ENCODE measurements at regions not wholly inside any gene's neighbourhood (a gene's known extent, or its start where the extent isn't known, plus 50 kb on each side); places are given as distances from the start of the nearest gene placed in this dataset.
"Not testable (repeated sequence)": the region's sequence is repeated elsewhere in the genome, so short reads cannot be mapped to it uniquely, and the experiment has no call there.

DNA sequence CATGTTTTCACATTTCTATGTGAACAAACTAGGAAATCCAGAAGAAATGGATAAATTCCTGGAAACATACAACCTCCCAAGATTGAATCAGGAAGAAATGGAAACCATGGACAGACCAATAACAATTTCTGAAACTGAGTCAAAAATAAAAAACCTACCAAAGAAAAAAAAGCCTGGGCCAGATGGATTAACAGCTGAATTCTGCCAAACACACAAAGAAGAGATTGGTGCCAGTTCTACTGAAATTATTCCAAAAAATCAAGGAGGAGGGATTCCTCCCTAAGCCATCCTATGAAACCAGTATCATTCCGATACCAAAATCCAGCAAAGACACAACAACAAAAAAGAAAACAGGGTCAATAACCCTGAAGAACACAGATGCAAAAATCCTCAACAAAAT lies 166.9 kb upstream of the FBXL7 start:
- DNase-seq = no peak

DNA sequence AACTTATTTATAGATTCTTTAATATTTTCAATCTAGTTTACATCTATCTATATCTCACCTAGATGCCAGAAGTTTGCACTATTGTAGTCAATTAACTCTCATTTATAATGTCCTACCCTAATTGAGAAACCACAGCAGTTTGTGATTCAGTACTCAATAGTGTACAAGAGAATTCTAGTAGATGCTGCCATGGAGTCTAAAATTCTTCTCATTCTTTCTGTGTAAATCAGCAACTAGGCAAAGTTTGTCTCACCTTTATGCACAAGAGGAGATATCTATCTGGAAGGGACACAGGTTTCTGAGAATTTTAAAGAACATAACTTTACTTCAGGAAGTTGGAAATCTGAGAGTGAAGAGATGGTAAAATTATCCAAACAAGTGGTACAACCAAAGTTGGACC lies 173.0 kb upstream of the FBXL7 start:
- no peak for DNase-seq

DNA sequence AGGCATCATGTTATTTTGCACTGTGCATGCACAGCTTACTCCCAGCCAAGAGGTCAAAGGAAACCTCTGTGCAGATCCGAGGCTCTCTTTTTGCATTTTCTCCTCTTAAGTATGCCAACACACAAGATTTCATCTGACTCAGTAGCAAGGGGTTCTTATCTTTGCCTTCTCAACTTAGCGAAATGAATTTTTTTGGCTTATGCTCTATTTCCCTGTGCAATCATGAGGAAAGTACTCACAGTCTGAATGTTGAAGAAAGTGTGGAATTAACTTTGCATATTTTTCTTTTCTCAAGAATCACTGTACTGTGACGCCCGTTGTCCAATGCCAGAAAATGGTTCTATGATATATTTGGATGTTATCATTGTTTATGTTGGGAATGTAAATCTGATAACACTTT lies 173.5 kb upstream of the FBXL7 start:
- DNase-seq = no peak

DNA sequence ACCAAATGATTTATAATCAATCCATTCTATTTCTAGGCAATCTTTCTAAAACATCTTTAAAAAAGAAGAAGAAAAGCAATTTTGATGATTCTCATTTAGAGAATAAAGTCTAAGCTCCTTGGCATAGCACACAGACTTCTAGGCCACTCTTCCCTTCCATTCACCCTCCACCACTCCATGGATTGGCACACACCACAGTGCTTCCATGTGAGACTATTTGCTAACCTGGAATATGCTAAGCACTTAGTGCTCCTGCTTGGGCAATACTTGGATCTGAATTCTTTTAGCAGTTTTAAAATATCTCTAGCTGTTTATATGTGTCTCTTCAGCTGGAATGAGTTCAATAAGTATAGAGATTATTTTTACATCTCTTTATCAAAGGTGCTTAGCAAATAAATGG lies 177.6 kb upstream of the FBXL7 start:
- no peak for DNase-seq

DNA sequence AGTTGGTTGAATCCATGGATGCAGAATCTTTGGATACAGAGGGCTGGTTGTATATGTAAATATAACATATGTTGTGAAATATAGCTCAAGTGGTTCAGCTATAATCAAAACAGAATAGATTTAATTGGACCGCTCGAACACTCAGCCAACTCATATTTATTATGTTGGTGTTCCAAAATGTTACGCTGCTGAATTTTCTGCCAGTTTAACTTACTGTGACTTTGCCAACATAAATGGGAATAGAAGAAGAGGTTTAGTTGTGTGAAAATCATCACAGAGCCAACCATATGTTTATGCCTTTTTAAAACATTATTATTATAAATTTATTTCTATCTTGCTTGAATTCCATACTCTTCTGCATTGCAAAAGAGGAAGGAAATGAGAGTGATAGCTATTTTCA lies 178.2 kb upstream of the FBXL7 start:
- no peak for DNase-seq

DNA sequence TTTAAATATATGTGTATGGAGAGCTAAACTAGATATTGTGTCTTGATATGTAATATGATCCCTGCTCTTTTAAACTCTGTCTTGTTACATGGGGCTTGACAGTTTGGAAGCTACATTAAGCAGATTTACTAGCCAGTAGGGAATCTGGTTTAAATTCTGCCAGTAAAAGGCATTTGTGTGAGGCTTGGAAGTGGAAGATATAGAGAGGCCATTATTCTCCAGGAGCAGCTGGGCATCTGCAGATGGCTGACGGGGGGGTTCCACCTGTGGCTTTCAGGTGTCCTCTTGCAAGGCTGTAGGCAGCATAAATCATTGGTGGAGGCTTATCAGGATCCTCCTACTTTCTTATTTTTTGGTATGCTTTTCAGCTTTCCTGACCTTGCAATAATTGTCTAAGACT lies 179.1 kb upstream of the FBXL7 start:
- no peak for DNase-seq

DNA sequence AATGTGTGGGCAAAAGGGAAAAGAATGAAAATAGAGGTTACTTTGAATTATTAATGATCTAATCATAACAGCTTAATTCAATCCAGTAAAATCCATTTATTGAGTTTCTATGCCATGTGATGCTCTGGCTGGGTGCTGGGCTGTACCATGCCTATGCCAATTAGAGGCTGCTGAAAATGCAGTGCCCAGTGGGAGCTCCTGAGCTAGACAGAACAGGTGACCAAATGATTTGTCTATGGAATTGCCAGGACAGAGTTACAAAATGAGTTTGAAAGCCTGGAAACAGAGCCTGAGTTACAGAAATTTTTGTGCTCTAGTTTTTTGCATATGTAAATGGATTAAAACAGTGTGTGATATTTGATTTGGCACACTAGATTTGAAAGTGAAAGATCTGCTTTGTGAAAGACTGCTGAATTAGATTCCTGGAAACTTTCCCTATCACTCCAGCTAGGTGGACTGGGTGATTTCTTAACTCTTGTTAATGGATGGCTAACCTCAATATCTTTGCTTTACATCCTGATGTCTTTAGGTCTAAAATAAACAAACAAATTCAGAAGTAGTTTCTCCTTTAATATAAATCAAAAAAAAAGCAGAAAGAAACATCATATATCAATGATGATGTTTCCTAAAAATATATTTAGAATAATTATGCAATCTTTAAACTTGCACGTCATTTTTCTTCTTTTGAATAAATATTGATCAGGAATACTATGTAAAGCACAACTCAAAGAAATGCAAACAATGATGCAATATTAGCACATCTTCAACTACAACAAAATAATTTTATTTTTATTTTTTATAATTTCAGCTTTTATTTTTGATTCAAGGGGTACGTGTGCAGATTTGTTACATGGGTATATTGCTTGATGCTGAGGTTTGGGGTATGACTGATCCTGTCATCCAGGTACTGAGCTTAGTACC lies 194.8 kb upstream of the FBXL7 start:
- no peak for DNase-seq

DNA sequence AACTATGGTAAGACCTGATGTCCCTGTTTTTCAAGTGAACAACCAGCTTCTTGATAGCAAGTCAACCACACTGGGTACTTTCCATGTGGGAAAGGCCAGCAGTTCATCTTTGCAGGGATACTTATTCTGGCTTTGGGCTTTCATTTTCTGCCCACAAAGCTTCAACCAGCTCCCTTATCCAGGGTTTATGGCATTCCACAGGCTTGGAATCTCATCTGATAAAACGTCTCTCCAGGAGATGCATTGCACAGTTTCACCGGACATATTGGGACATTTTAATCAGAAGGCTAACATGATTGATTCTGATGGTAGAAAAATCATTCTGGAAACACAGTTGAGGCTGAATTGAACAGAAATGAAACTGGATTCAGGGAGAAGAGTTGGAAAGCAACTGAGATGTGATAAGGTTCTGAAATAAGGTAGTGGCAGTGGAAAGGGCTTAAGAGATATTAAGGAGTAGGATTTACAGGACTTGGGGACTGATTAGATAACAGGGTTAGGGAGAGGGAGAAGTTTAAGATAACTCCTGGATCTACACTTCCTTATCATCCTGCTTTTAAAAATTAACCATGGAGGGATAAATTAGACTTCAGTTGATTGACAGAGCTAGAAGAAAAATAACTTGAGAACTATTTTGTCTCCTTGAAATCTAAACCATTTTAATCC lies 195.8 kb upstream of the FBXL7 start:
- no peak for DNase-seq

DNA sequence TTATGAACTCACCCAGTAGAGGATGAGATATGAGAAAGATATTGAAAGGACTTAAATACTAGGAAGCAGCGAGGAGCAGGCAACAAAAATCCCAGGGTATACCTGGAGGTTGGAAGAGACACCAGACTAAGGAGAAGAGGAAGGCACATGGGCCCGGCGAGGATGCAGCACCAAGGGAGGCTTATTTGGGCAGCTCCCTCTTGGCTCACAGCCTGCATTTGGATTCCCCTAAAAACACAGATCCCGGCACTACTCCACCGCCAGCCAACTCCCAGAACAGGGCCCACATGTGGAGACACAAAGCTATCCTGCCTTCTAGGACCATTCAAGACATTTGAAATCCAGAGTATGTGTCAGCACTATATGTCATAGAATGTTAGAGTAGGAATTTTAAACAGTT lies 199.8 kb upstream of the FBXL7 start:
- no peak for DNase-seq

DNA sequence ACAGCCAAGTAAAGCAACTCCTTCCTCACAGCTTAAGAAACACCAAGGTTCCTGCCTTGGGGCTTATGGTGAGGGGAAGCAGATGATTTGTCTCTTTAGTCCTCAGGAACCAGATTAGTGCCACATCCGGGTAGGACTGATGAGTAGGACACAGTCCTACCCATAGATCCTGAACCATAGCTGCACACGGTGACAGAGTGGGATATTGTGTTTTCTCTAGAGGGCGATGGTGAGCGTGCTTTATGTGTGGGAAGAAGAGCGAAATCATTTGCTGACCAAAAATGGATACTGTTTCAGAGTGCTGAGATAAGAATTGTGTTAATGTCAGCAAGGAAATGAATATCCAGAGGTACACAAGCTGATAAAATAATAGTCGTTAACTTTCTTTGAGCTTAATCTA lies 209.0 kb upstream of the FBXL7 start:
- DNase-seq = no peak

DNA sequence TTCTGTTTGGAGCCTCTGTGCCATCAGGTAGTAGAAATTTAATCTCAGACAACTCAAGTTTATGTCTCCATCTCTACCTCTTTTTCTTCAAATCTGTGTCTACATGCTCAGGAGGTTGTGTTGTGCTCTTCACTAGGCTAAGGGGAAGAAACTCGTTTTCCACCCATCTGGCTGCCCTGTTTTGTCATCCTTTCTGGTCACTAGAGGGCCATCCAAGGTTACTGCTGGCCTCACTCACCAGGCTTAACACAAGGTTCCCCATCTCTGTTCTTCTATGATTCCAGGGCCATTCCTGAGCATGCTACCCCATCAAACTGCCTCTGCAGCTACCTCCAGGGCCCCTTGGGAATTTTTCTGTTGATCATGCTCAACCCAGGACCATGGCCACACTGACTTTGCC lies 213.3 kb upstream of the FBXL7 start:
- DNase-seq = no peak

DNA sequence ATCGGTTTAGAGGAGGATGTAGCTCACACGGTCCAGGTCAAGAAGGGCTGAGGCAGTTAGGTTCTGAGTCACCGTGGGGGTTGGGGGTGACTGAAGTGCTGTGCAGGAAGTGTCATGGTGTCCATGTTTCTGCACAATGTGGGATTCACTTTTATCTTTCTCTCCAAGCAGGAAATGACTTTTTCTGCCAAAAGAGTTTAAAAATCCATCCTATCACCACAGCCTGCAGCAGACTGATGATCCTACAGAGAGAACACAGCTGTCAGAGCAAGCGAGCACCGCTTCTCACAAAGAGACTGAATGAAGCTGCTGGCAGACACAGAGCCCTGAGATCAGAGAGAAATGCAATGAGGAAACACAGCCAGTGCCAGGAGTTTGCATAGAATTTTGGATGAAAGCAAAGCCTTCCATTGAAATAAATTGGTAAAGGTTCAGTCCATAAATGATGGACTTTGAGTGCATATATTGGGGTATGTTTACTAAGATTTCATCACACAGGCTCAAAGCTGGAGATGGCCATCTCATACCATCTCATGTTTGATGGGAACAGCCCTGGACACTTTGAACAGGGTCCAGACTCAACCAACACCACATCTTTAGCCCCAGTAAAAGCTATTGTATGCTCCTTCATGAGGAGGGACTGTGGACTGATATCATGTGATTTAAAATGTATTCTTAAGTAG lies 213.9 kb upstream of the FBXL7 start:
- DNase-seq = no peak

DNA sequence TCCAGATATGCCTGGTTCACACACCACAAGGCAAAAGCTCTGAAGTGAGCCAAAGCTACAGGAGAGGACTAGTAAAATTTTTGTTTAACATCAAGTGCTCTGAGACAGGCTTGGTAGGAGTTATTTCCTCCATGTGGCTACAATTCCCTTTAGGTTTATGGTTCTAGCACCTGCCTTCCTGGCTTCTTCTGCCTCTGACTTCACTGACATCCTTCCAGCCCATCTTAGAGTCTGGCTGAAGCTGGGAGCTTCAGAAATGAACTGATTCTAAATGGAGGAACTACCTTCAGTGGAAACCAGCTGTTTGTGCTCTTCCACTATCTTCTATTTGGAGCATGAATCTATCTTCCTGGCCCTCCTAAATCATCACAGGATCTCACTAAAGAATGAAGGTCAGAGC lies 215.3 kb upstream of the FBXL7 start:
- DNase-seq = no peak

DNA sequence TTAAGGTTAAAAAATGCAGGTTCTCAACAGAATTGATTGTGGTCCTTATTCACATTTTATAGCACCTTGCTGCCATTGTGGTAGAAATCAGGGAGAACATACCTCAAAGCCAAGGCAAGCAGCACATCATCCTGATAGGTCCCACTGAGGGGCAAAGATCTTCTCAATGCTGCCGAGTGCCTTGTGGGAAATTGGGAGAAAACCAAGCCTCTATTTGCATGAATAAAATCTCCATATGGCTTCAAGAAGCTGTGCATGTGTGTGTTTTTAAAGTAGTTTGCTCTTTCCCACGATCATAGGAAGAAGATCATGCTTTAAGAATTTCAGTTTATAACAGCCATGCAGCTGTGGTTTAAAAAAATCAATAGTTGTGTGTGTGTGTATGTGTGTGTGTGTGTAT lies 216.9 kb upstream of the FBXL7 start:
- no peak for DNase-seq

DNA sequence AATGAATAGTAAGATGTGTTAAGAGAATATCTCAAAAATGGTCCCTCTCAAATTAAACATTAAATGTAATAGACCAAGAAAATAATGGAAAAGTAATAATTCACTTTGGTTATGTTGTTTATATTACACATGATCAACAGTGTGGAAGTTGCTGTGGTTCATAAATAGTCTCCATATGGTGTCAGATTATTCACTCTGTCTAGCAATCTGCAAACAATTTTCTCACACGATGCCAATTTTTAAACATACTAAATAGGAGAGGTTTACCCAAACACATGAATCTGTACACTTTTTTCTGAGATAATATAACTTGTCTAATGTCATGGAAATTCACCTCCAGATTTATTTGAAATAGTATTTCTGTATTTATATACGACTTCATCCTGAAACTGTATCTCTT lies 217.4 kb upstream of the FBXL7 start:
- no peak for DNase-seq

DNA sequence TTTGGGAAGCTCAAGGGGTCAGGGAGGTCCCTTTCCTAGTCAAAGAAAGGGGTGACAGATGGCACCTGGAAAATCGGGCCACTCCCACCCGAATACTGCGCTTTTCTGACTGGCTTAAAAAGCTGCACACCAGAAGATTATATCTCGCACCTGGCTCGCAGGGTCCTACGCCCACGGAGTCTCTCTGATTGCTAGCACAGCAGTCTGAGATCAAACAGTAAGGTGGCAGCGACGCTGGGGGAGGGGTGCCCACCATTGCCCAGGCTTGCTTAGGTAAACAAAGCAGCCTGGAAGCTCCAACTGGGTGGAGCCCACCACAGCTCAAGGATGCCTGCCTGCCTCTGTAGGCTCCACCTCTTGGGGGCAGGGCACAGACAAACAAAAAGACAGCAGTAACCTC lies 228.4 kb upstream of the FBXL7 start:
- not testable (repeated sequence) for DNase-seq

DNA sequence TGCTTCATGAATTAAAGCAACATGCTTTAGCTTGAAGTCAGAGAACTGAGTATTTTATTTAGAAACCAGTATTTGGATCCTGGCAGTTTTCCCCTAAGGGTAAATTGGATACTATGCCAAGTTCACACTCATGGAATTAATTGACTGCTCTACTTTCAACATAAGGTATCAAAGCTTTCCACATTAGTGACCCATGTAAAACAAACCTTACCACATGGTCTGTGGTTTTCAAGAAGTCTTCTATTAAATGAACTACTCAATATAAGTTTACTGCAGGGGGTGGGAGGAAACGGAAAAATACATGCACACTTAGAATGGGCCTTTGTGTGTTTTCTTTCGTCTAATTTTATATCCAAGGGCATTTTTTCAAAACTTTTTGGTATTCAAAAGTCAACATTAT lies 232.0 kb upstream of the FBXL7 start:
- DNase-seq = no peak

DNA sequence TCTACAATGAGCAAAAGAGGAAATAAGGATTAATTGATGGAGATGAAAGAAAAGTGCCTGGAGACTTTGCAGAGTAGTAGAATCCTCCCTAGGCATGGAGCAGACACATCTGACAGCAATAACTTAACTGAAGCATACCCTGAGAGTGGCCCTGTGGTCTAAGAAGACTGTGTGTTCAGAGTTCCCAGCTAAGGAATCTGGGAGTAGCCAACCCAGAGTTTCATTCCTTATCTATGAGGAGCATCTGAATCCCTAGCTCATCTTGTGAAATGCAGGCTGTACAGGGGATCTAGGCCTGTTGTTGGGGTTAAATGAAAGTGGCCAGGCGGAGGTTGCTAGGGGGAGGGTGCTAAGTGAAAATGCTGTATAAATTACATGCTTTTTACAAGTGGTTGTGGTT lies 233.1 kb upstream of the FBXL7 start:
- DNase-seq = no peak

DNA sequence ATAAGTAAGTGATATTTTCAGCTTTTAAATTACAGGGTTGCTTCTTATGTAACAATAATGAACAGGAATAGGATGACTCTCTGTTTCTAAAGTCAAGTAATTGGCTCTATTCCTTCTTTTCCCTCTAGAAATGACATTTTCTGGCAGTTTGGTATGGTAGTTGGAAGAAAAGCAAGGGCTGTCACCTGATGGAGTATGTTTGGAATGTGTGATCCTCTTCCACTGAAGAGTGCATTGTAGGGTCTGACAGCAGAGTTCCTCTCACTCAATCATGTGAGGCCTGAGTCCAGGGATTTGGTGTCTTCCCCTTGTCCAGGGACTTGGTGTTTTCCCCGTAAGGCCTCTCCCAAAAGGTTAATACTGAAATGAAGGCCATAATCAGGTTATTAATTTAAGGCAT lies 233.8 kb upstream of the FBXL7 start:
- no peak for DNase-seq

DNA sequence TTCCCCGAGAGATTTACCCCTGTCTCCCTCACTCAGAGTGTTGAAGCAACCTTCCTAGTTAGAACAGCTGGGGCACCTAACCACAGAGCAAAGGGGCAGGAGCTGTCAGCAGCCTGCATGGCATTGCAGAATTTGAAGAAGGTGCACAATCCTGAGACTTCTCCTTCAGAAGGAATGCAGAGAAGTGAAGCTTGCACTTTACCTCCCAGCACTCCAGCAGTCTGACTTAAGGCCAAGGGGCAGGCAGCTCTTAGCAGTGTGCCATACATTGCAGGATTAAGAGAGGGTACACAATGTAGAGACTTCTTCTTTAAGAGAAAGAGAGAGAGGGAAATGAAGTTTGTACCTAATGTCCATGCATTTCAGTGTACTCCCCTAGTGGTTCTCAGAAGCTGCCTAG lies 236.0 kb upstream of the FBXL7 start:
- DNase-seq = no peak

DNA sequence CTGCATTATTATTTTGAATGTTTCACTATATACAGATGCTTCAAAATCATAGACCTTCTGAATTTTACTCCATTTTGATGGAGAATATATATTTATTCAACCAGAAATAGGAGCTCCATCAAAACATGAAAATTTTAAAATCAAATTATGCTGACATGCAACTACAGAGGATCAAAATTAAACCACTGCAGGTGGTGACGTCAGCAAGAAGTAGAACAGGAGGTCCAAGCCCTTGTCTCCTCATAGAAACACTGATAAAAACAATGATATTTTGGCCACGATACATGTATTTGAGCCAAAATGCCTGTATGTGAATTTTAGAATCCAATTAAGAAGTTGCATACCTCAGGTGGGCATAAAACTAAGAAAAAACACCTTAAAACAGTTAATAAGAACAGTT lies 236.6 kb upstream of the FBXL7 start:
- no peak for DNase-seq

DNA sequence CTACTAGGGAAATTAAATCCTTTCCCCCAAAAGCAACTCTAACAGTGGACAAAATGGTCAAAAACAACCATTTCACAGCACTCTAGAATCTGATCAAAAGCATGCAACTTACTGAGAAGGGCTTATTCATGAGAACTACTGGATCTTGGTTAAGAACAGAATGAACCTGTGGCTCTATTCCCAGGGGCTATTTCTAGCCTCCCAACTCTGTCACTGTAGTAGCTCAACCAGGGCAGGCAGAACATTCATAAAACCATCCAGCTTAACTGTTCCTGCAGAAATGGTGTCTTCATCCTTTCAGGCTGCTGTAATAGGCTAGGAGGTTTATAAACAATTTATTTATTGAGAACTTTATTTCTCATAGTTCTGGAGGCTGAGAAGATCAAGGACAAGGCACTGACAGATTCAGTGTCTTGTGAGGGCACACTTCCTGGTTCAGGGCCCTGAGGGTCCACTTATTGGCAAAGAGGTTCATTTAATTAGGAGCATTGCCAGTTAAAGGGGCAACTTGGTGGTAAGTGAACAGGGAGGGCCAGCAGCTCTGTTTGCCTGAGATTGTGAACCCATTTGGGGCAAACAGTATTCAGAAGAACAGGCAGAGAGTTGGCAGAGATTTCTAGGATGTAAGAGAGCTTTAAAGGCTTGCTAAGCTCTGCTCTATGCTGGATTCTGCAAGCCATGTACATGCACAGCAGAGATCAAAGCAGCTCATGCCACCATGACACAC lies 238.5 kb upstream of the FBXL7 start:
- no peak for DNase-seq
